OCI-LY3 (cell line): ENCODE measurements at regions not wholly inside any gene's neighbourhood (a gene's known extent, or its start where the extent isn't known, plus 50 kb on each side); places are given as distances from the start of the nearest gene placed in this dataset.

Source experiments
- CTCF ChIP-seq: fragments of 200-600, 300-600 bp; sonication (generic); IDR thresholded peaks from 2 replicates; pipeline ENCODE4 v1.5.1; 2014; ENCODE audit warnings: antibody characterized with exemption, low read length, low read depth
- EZH2phosphoT487 ChIP-seq: fragments of 200-600 bp; shearing (Covaris generic); IDR thresholded peaks from 2 replicates; pipeline ENCODE4 v1.6.1; 2018; ENCODE audit warnings: antibody characterized with exemption, mixed run types, low read depth

GRCh38 chr2:239554766-239555570 lies 154.1 kb upstream of the HDAC4 start:
- TF ChIP-seq CTCF (no peak), EZH2phosphoT487 (no peak)
